IMR-90 (cell line): ENCODE measurements at regions not wholly inside any gene's neighbourhood (a gene's known extent, or its start where the extent isn't known, plus 50 kb on each side); places are given as distances from the start of the nearest gene placed in this dataset.

Experiments
- CEBPB ChIP-seq: IDR thresholded peaks from 2 replicates; pipeline ENCODE4 v1.6.1; 2012; ENCODE audit warnings: low read depth, low read length, improper control_type of control experiment
- CTCF ChIP-seq: conservative IDR thresholded peaks from 2 replicates; pipeline ENCODE4 v1.5.1; 2012; ENCODE audit warnings: mild to moderate bottlenecking, low read depth, low read length, improper control_type of control experiment
- FOS ChIP-seq: fragments of 150-350 bp; IDR thresholded peaks from 2 replicates; pipeline ENCODE4 v1.6.1; 2016; ENCODE audit warnings: low read depth, low read length
- MAFK ChIP-seq: IDR thresholded peaks from 2 replicates; pipeline ENCODE4 v1.6.1; 2012; ENCODE audit warnings: low read depth, low read length, improper control_type of control experiment
- MAZ ChIP-seq: IDR thresholded peaks from 2 replicates; pipeline ENCODE4 v1.6.1; 2012; ENCODE audit warnings: low read depth, mild to moderate bottlenecking, low read length, improper control_type of control experiment, moderate library complexity, borderline replicate concordance
- MXI1 ChIP-seq: IDR thresholded peaks from 2 replicates; pipeline ENCODE4 v1.6.1; 2012; ENCODE audit warnings: low read depth, mild to moderate bottlenecking, low read length, moderate library complexity, borderline replicate concordance
- NFE2L2 ChIP-seq: fragments of 150-350 bp; IDR thresholded peaks from 2 replicates; pipeline ENCODE4 v1.6.1; 2016; ENCODE audit warnings: low read depth, mild to moderate bottlenecking, low read length
- POLR2A ChIP-seq: IDR thresholded peaks from 2 replicates; pipeline ENCODE4 v1.6.1; 2012; ENCODE audit warnings: mild to moderate bottlenecking, low read depth, low read length
- RAD21 ChIP-seq: IDR thresholded peaks from 2 replicates; pipeline ENCODE4 v1.6.1; 2012; ENCODE audit warnings: low read length, improper control_type of control experiment
- RFX5 ChIP-seq: IDR thresholded peaks from 2 replicates; pipeline ENCODE4 v1.8.0; 2012; ENCODE audit warnings: low read depth, mild to moderate bottlenecking, low read length, moderate library complexity
- SMC3 ChIP-seq: fragments of 150-350 bp; IDR thresholded peaks from 2 replicates; pipeline ENCODE4 v1.6.1; 2016; ENCODE audit warnings: low read depth, mild to moderate bottlenecking, antibody characterized with exemption, low read length, moderate library complexity
- USF2 ChIP-seq: fragments of 150-350 bp; IDR thresholded peaks from 2 replicates; pipeline ENCODE4 v1.6.1; 2017; ENCODE audit warnings: mild to moderate bottlenecking, antibody characterized with exemption, low read length, low read depth

GRCh38 chr2:121094101-121094500 lies 190.9 kb downstream of the TFCP2L1 start:
- no peak for TF ChIP-seq RAD21
- no peak for TF ChIP-seq MXI1
- no peak for TF ChIP-seq POLR2A
- no peak for TF ChIP-seq RFX5
- TF ChIP-seq CTCF, result no peak
- TF ChIP-seq USF2, result no peak
- TF ChIP-seq CEBPB, result no peak
- no peak for TF ChIP-seq NFE2L2
- no peak for TF ChIP-seq MAZ
- TF ChIP-seq SMC3, result no peak
- no peak for TF ChIP-seq MAFK
- TF ChIP-seq FOS, result no peak
